Stomach (tissue), 4 donors: ENCODE measurements at regions not wholly inside any gene's neighbourhood (a gene's known extent, or its start where the extent isn't known, plus 50 kb on each side); places are given as distances from the start of the nearest gene placed in this dataset.

Experiments
- POLR2A ChIP-seq, 4 donors: fragments of 450-650 bp; IDR thresholded peaks; one replicate each; pipeline ENCODE4 v1.6.1; 2016; ENCODE audit warnings: antibody characterized with exemption in 4 of 4, control low read depth in 2 of 4, mild to moderate bottlenecking in 1 of 4, moderate library complexity in 1 of 4
- TF ChIP-seq, protein P1 (sequence below), 7 experiments: fragments of 450-650 bp in 4 of 7; fragments of 200-600 bp in 3 of 7; sonication (generic) in 3 of 7; IDR thresholded peaks; one replicate each; pipeline ENCODE4 v1.5.1; 2016 to 2019; ENCODE audit warnings: antibody characterized with exemption in 7 of 7, control low read depth in 2 of 7, mild to moderate bottlenecking in 1 of 7

DNA sequence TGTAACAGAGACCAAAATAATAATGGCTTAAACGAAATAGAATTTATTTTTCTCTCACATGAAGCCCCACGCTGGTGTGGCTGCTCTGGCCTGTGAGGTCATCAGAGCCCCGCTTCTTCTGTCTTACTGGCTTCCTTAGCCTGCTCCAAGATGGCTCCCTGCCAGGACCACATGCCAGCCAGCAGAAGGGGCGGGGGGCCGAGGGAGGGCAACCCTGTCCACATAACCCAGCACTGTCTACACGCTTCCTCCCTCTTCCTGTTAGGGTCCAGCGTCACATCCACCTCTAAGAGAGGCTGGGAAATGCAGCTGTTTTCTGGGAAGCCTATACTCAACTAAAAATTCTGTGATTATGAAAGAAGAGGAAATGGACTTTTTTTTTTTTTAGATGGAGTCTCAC lies 107.9 kb upstream of the DLG1 start:
- TF ChIP-seq, protein P1, sequence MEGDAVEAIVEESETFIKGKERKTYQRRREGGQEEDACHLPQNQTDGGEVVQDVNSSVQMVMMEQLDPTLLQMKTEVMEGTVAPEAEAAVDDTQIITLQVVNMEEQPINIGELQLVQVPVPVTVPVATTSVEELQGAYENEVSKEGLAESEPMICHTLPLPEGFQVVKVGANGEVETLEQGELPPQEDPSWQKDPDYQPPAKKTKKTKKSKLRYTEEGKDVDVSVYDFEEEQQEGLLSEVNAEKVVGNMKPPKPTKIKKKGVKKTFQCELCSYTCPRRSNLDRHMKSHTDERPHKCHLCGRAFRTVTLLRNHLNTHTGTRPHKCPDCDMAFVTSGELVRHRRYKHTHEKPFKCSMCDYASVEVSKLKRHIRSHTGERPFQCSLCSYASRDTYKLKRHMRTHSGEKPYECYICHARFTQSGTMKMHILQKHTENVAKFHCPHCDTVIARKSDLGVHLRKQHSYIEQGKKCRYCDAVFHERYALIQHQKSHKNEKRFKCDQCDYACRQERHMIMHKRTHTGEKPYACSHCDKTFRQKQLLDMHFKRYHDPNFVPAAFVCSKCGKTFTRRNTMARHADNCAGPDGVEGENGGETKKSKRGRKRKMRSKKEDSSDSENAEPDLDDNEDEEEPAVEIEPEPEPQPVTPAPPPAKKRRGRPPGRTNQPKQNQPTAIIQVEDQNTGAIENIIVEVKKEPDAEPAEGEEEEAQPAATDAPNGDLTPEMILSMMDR (IDR thresholded peaks at IDR 0.05) = no peak
- TF ChIP-seq POLR2A (IDR thresholded peaks at IDR 0.05) = no peak
